Mammary epithelial cell (primary cell): ENCODE measurements at regions not wholly inside any gene's neighbourhood (a gene's known extent, or its start where the extent isn't known, plus 50 kb on each side); places are given as distances from the start of the nearest gene placed in this dataset.

Experiments
- CTCF ChIP-seq, 2 donors: IDR thresholded peaks in 1 of 2; conservative IDR thresholded peaks in 1 of 2; 2 replicates each; pipeline ENCODE4 v1.5.1; 2011 to 2012; ENCODE audit warnings: inconsistent platforms in 2 of 2, low read length in 2 of 2, mild to moderate bottlenecking in 2 of 2, control low read depth in 1 of 2, low read depth in 1 of 2; ENCODE audit not compliant: insufficient read depth in 1 of 2; ENCODE audit errors: extremely low read depth in 1 of 2
- EZH2 ChIP-seq: IDR thresholded peaks from 2 replicates; pipeline ENCODE4 v1.6.1; 2012; ENCODE audit warnings: low read length, inconsistent platforms, borderline replicate concordance

DNA sequence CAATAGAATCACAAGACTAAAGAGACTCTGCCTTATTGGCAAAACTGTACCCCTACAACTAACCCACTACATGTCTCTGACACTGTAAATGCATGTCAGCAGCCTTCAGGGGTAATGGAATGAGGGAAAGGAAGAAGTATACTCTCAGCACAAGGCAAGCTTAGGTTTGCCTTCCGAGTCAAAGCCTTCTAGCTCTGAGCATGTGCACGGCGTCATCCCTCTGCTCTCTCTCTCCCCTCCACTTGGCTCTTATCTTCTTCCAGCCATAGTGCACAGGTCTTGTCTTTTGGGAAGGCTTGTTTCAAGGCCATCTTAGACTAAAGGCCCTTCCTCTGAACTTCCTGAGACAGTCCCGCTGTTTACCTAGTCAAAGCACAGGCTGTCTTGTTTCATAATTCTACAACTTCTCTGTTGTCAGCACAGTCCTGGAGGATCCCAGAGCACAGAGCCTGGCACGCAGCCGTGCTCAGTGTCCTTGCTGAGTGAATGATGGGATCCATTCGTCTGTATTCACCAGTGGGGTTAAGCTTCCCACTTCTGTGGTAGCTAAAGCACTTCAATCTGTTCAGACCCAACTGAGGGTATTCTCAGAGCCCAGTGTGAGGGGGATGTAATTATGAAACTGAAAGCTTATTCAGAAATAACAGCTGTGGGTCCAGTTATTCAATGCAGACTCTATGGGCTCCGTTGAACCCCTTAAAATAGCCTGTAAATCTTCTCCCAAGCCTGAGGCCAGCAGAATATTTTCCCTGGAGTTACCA lies 166.5 kb upstream of the PLD5 start:
- no peak for TF ChIP-seq EZH2
- no peak for TF ChIP-seq CTCF (conservative IDR thresholded peaks at IDR 0.05 in 1 of 2, IDR thresholded peaks at IDR 0.05 in 1 of 2; ENCODE audit: extremely low read depth in 1 of 2, insufficient read depth in 1 of 2, low read depth in 1 of 2, low read length in 2 of 2)
